GM23248 (cell line): ENCODE measurements at regions not wholly inside any gene's neighbourhood (a gene's known extent, or its start where the extent isn't known, plus 50 kb on each side); places are given as distances from the start of the nearest gene placed in this dataset.

Experiments
- EZH2 ChIP-seq: fragments of 200-600 bp; sonication (generic); IDR thresholded peaks from 2 replicates; pipeline ENCODE4 v1.6.1; 2018; ENCODE audit warnings: antibody characterized with exemption, mild to moderate bottlenecking; ENCODE audit not compliant: insufficient read depth, poor library complexity, severe bottlenecking
- EZH2phosphoT487 ChIP-seq: fragments of 200-600 bp; sonication (generic); IDR thresholded peaks from 2 replicates; pipeline ENCODE4 v1.6.1; 2018; ENCODE audit warnings: antibody characterized with exemption, moderate library complexity, mild to moderate bottlenecking, low read depth; ENCODE audit not compliant: insufficient read depth

DNA sequence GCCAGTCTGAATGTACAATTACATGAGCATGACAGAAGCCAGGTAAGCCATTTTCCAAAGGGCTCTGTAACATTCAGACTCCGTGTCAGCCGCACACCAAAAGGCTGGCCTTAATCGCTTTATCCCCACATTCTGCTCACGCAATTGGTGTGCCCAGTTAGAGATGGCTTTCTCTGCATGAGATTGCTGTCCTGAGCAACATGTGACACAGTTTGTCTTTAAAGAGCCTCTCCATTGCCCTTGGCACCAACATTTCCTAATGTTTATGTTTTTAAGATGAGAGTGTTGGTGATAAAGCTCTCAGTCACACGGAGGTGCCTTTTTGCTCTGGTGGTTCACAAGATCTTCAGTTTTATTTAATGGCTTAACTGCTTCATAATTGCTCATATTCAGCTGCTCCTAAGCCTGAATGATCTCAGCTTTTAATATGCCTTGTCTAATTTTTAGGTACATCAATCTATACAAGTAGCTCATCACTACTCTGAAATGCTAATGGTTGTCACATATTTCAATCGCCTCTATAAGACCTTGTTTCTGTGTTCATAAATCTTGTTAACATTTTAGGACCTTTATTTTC lies 164.8 kb upstream of the ACVR2A start:
- TF ChIP-seq EZH2phosphoT487 (no peak), EZH2 (no peak)
